PC-9 (cell line): ENCODE measurements at regions not wholly inside any gene's neighbourhood (a gene's known extent, or its start where the extent isn't known, plus 50 kb on each side); places are given as distances from the start of the nearest gene placed in this dataset.

Experiments
- CTCF ChIP-seq: fragments of 200-600 bp; sonication (generic); conservative IDR thresholded peaks from 2 replicates; pipeline ENCODE4 v1.6.1; 2017; ENCODE audit warnings: mixed run types, antibody characterized with exemption, mild to moderate bottlenecking, moderate library complexity
- EZH2 ChIP-seq: fragments of 200-600 bp; sonication (generic); IDR thresholded peaks from 2 replicates; pipeline ENCODE4 v1.8.0; 2017; ENCODE audit warnings: antibody characterized with exemption, low read depth

- TF ChIP-seq CTCF (no peak), EZH2 (no peak)
Measured at GRCh38 chr4:1523907-1524636, 117.8 kb upstream of the NKX1-1 start.
